ENCODE measurements at regions not wholly inside any gene's neighbourhood (a gene's known extent, or its start where the extent isn't known, plus 50 kb on each side); places are given as distances from the start of the nearest gene placed in this dataset.

DNA sequence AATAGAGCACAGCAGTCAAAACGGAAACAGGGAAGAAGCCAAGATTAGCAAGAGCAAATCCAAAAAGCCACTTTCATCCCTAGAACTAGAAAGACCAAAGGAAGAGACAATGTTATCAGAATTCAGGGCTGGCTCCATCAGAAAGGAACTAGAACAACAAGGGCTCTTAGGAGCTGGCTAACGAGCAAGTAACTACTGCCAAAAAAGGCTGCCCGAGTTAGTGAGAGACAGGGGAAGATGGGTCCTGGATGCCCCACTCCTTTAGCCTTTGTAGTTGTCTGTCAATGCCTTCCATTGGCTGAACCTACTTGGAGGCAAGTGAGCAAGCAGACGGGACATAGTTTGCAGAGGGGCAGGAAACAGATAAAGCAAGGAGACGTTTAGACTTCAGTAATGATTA lies 240.4 kb downstream of the KLF12 start:
- Mint-ChIP-seq H3K9me3 (no peaks in the 10 kb centered on the region), H3K4me1 (peaks cover 25% of the 10 kb centered on the region), H3K27me3 (ENCODE audit: low read depth) (no peaks in the 10 kb centered on the region), H3K36me3 (no peaks in the 10 kb centered on the region), H3K4me3 (no peak overlapping the region), H3K27ac (no peak overlapping the region)
- TF ChIP-seq, protein P1, sequence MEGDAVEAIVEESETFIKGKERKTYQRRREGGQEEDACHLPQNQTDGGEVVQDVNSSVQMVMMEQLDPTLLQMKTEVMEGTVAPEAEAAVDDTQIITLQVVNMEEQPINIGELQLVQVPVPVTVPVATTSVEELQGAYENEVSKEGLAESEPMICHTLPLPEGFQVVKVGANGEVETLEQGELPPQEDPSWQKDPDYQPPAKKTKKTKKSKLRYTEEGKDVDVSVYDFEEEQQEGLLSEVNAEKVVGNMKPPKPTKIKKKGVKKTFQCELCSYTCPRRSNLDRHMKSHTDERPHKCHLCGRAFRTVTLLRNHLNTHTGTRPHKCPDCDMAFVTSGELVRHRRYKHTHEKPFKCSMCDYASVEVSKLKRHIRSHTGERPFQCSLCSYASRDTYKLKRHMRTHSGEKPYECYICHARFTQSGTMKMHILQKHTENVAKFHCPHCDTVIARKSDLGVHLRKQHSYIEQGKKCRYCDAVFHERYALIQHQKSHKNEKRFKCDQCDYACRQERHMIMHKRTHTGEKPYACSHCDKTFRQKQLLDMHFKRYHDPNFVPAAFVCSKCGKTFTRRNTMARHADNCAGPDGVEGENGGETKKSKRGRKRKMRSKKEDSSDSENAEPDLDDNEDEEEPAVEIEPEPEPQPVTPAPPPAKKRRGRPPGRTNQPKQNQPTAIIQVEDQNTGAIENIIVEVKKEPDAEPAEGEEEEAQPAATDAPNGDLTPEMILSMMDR (IDR thresholded peaks at IDR 0.05; ENCODE audit: unreplicated experiment) = no peak
- no peak for DNase-seq (ENCODE audit: low spot score in 2 of 2, unreplicated experiment in 2 of 2)

DNA sequence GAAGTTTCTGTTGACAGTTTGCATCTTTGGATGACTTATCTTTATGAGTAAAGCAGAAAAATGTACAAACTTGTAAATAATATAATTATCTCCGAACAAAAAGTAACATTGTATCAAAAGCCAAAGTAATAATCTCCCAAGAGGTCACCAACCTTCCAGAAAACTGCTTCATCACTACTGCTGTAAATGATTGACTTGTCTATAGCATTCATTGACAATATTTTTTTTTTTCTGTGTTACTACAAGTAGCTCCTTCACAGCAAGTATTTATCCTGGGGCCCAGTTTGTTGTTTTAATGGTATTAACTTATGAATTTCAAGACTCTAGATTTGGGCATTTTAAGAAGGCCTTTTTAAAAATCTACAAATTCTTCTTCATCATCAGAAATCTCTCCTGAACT lies 242.4 kb downstream of the KLF12 start:
- no peaks in the 10 kb centered on the region for H3K27me3 Mint-ChIP-seq (ENCODE audit: low read depth)
- no peaks in the 10 kb centered on the region for H3K9me3 Mint-ChIP-seq
- H3K36me3 Mint-ChIP-seq = no peaks in the 10 kb centered on the region
- no peak for DNase-seq (ENCODE audit: low spot score in 2 of 2, unreplicated experiment in 2 of 2)
- no peak overlapping the region for H3K27ac Mint-ChIP-seq
- TF ChIP-seq, protein P1 (IDR thresholded peaks at IDR 0.05; ENCODE audit: unreplicated experiment) = no peak
- peaks cover 6% of the 10 kb centered on the region for H3K4me1 Mint-ChIP-seq
- no peak overlapping the region for H3K4me3 Mint-ChIP-seq

DNA sequence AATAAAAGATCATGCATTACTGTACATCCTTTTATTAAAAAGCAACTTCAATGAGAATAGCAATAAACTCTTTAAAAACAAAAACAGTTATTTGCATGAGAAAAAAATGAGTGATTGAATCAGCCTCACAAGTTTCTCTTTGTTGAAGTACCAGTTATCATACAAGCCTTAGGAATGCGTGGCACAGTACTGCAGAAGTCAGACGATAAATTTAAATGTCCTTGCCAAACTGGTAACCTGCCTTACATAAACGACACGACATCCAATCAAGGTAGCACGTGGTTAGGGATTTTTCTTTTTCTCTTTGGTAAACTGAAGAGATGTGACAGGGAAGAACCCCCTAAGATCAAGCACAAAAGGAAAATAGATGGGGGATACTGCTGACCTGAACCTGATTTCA lies 251.0 kb downstream of the KLF12 start:
- H3K27me3 Mint-ChIP-seq (ENCODE audit: low read depth) = no peaks in the 10 kb centered on the region
- no peak for DNase-seq (ENCODE audit: low spot score in 2 of 2, unreplicated experiment in 2 of 2)
- TF ChIP-seq, protein P1 (IDR thresholded peaks at IDR 0.05; ENCODE audit: unreplicated experiment) = no peak
- peaks cover 11% of the 10 kb centered on the region for H3K9me3 Mint-ChIP-seq
- H3K36me3 Mint-ChIP-seq = peaks cover 25% of the 10 kb centered on the region
- no peak overlapping the region for H3K4me3 Mint-ChIP-seq
- no peak overlapping the region for H3K27ac Mint-ChIP-seq
- H3K4me1 Mint-ChIP-seq = peaks cover 9% of the 10 kb centered on the region

DNA sequence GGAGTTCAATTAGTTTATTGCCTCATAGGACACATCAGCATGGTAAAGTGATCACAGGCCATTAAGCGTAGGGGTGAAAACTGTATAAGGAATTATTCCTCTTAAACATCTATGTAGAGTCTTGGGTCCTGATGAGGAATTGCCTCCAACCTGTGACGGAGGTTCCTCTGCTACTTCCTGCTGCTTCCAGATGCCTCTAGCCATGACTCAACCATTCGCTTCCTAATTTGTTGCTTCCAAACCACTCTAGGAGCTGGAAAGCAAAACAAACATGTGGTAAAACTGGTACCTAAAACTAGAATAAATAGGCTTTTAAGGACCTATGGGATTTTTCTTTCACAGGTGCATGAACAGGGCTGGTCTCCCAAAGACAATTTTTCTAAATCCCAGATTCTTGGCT lies 253.8 kb downstream of the KLF12 start:
- H3K27ac Mint-ChIP-seq = no peak overlapping the region
- no peak overlapping the region for H3K4me3 Mint-ChIP-seq
- DNase-seq (ENCODE audit: low spot score in 2 of 2, unreplicated experiment in 2 of 2) = no peak
- H3K9me3 Mint-ChIP-seq = peaks cover 18% of the 10 kb centered on the region
- peaks cover 9% of the 10 kb centered on the region for H3K4me1 Mint-ChIP-seq
- TF ChIP-seq, protein P1 (IDR thresholded peaks at IDR 0.05; ENCODE audit: unreplicated experiment) = no peak
- no peaks in the 10 kb centered on the region for H3K27me3 Mint-ChIP-seq (ENCODE audit: low read depth)
- H3K36me3 Mint-ChIP-seq = peaks cover 22% of the 10 kb centered on the region

DNA sequence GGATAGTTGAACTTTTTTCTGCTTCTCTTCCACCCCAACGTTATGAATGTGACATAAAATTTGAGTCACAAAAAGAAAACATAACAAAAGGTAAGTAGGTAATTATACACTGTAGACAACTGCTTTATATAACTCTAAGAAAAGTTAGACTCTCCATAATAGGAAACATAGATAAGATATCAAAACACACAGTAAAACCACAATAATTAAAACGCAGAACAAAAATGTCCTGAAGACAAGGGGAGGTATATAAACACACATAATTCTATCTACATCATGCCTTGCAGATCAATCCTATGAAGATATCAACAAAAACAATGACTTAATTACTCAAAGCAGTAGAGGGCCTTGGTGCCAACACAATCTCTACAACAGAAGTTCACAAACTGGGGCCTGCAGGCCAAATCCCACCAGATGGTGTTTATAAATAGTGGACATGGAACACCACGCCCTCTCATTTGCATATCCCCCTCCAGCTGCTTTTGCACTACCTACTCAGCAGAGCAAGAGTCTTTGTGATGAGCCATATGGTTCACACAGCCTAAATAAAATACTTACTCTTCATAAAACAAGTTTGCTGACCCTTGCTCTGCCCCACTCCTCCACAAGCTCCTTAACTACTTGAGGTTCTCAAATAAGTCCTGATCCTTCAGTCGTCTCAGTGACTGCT lies 254.7 kb downstream of the KLF12 start:
- no peaks in the 10 kb centered on the region for H3K27me3 Mint-ChIP-seq (ENCODE audit: low read depth)
- peaks cover 9% of the 10 kb centered on the region for H3K4me1 Mint-ChIP-seq
- DNase-seq (ENCODE audit: low spot score in 2 of 2, unreplicated experiment in 2 of 2) = no peak
- H3K36me3 Mint-ChIP-seq = peaks cover 19% of the 10 kb centered on the region
- H3K27ac Mint-ChIP-seq = no peak overlapping the region
- peaks cover 18% of the 10 kb centered on the region for H3K9me3 Mint-ChIP-seq
- H3K4me3 Mint-ChIP-seq = no peak overlapping the region
- TF ChIP-seq, protein P1 (IDR thresholded peaks at IDR 0.05; ENCODE audit: unreplicated experiment) = no peak

DNA sequence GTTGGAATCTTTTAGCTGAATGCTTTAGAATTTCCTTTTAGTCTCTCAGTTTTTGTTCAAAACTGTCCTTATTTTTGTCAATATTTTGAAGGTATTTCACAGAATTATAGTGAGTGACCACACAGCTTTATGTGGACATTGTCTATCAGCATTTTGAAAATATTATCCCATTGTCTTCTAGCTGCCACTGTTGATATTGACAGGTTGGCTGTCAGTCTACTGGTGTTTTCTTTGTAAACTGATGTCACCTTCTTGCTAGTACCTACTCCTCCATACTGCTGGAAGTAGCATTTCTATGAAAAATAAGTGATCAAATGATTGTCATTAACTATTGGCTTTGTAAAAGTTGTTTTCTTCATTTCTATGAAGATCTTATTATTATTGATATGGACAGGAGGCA lies 256.8 kb downstream of the KLF12 start:
- peaks cover 18% of the 10 kb centered on the region for H3K9me3 Mint-ChIP-seq
- no peak overlapping the region for H3K4me3 Mint-ChIP-seq
- H3K4me1 Mint-ChIP-seq = peaks cover 3% of the 10 kb centered on the region
- H3K36me3 Mint-ChIP-seq = peaks cover 19% of the 10 kb centered on the region
- no peak for DNase-seq (ENCODE audit: low spot score in 2 of 2, unreplicated experiment in 2 of 2)
- no peaks in the 10 kb centered on the region for H3K27me3 Mint-ChIP-seq (ENCODE audit: low read depth)
- H3K27ac Mint-ChIP-seq = no peak overlapping the region
- TF ChIP-seq, protein P1 (IDR thresholded peaks at IDR 0.05; ENCODE audit: unreplicated experiment) = no peak

Measured in mesothelial cell of epicardium (in vitro differentiated cells).